A673 (cell line): ENCODE measurements at regions not wholly inside any gene's neighbourhood (a gene's known extent, or its start where the extent isn't known, plus 50 kb on each side); places are given as distances from the start of the nearest gene placed in this dataset.

ENCODE experiments used
- BruUV-seq: library from RNA; stranded (reverse); fragments of 400-500 nt; replicated peaks from 2 replicates; lab custom pipeline; 2021; lab: Mats Ljungman, UMichigan
- CTCF ChIA-PET: fragments of 300-600 bp; sonication (Branson Sonifier 250); formaldehyde crosslinking; loops from one replicate; lab custom pipeline; 2022; ENCODE audit warnings: antibody characterized with exemption; lab: Charles Lee
- POLR2A ChIA-PET: fragments of 300-600 bp; sonication (Branson Sonifier 250); formaldehyde crosslinking; loops from one replicate; lab custom pipeline; 2022; ENCODE audit warnings: antibody characterized with exemption; ENCODE audit not compliant: low non-redundant PET; lab: Charles Lee
- DNase-seq: peaks from one replicate; pipeline ENCODE4 v3.0.0-alpha.2; 2015; ENCODE audit warnings: low spot score
- H3K27ac ChIP-seq: fragments of 200-600 bp; sonication (generic); 2 replicates; pipeline ENCODE4 v1.5.1; 2016; ENCODE audit warnings: mixed run types, low read depth, mild to moderate bottlenecking, mixed read lengths, antibody characterized with exemption, low read length; ENCODE audit not compliant: poor library complexity, severe bottlenecking
- H3K27me3 ChIP-seq: fragments of 200-600 bp; sonication (generic); replicated peaks from 2 replicates; pipeline ENCODE4 v1.6.1; 2017; ENCODE audit warnings: mixed run types, low read depth, mild to moderate bottlenecking, mixed read lengths, antibody characterized with exemption, low read length; ENCODE audit not compliant: insufficient read depth, poor library complexity
- H3K36me3 ChIP-seq: fragments of 200-600 bp; sonication (generic); 2 replicates; pipeline ENCODE4 v1.6.1; 2016; ENCODE audit warnings: mixed run types, mild to moderate bottlenecking, mixed read lengths, antibody characterized with exemption, low read length; ENCODE audit not compliant: insufficient read depth, poor library complexity, severe bottlenecking
- H3K4me1 ChIP-seq: fragments of 200-600 bp; sonication (generic); 2 replicates; pipeline ENCODE4 v1.6.1; 2017; ENCODE audit warnings: mixed run types, mild to moderate bottlenecking, mixed read lengths, antibody characterized with exemption, low read length; ENCODE audit not compliant: insufficient read depth, poor library complexity, severe bottlenecking
- H3K4me3 ChIP-seq: fragments of 200-600 bp; sonication (generic); 2 replicates; pipeline ENCODE4 v1.5.1; 2016; ENCODE audit warnings: low read depth, mixed run types, mild to moderate bottlenecking, mixed read lengths, low read length; ENCODE audit not compliant: poor library complexity, severe bottlenecking
- H3K9me3 ChIP-seq: fragments of 200-600 bp; sonication (generic); 2 replicates; pipeline ENCODE4 v1.6.1; 2016; ENCODE audit warnings: mixed run types, low read depth, mild to moderate bottlenecking, mixed read lengths, antibody characterized with exemption, low read length; ENCODE audit not compliant: poor library complexity, severe bottlenecking
- CTCF ChIP-seq: fragments of 300-800, 200-600 bp; sonication (generic); conservative IDR thresholded peaks from 2 replicates; pipeline ENCODE4 v1.5.1; 2017; ENCODE audit warnings: low read depth, mild to moderate bottlenecking, antibody characterized with exemption, low read length, moderate library complexity, mixed read lengths
- EZH2 ChIP-seq: fragments of 200-600 bp; sonication (generic); IDR thresholded peaks from 2 replicates; pipeline ENCODE4 v1.6.1; 2017; ENCODE audit warnings: borderline replicate concordance, low read depth, mild to moderate bottlenecking, mixed read lengths, antibody characterized with exemption, low read length; ENCODE audit not compliant: poor library complexity, severe bottlenecking
- intact Hi-C: fragments of 100-400 bp; cut with micrococcal nuclease; formaldehyde crosslinking; loops from one replicate; pipeline ENCODE4 v1.10.0; 2022; ENCODE audit not compliant: unreplicated experiment

DNA sequence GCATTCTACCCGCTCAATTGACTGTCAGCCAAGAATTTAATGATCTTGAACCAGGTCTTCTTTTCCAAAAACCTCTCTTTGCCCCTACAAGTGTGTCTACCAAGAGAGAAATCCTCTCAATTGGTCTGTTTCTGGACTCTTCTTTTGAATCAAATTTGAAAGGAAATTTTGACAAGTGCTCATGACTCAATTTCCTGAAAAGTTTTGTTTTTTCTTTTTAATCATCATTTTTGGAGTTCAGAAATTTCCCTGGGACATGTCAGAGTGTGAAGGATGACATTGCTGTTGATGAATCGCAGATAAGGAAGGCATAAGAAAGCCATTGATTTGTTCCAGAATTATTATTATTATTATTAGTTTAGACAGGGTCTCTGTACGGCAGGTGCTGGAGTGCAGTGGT lies 88.2 kb upstream of the AKT3 start:
- Histone ChIP-seq H3K4me3 (no peak overlapping the region), H3K36me3 (no peaks in the 10 kb centered on the region), H3K4me1 (no peaks in the 10 kb centered on the region), H3K9me3 (no peaks in the 10 kb centered on the region), H3K27ac (no peak overlapping the region), H3K27me3 (no peaks in the 10 kb centered on the region)
- POLR2A ChIA-PET, result no interaction called here
- CTCF ChIA-PET, result no interaction called here
- no TSS peak for BruUV-seq
- DNase-seq, result no peak
- no peak for TF ChIP-seq CTCF
- TF ChIP-seq EZH2, result no peak
- intact Hi-C loops, result no loop called here

GRCh38 chr1:243933495-243933894 lies 83.5 kb upstream of the AKT3 start:
- ChIA-PET POLR2A (no interaction called here), CTCF (no interaction called here)
- Histone ChIP-seq H3K27ac (no peak overlapping the region), H3K9me3 (no peaks in the 10 kb centered on the region), H3K27me3 (no peaks in the 10 kb centered on the region), H3K4me1 (no peaks in the 10 kb centered on the region), H3K4me3 (no peak overlapping the region), H3K36me3 (no peaks in the 10 kb centered on the region)
- no peak for TF ChIP-seq CTCF
- no peak for TF ChIP-seq EZH2
- no peak for DNase-seq
- intact Hi-C loops, result no loop called here
- BruUV-seq, result no TSS peak

- ChIA-PET POLR2A (no interaction called here), CTCF (no interaction called here)
- TF ChIP-seq CTCF (no peak), EZH2 (no peak)
- H3K36me3 ChIP-seq, result no peaks in the 10 kb centered on the region
- H3K27me3 ChIP-seq, result no peaks in the 10 kb centered on the region
- no peak for DNase-seq
- no peak overlapping the region for H3K27ac ChIP-seq
- H3K9me3 ChIP-seq, result no peaks in the 10 kb centered on the region
- intact Hi-C loops, result no loop called here
- BruUV-seq, result no TSS peak
- H3K4me1 ChIP-seq, result no peaks in the 10 kb centered on the region
- no peak overlapping the region for H3K4me3 ChIP-seq
Observed at GRCh38 chr1:243931957-243932356, 81.9 kb upstream of the AKT3 start.
